Fibroblast of lung (primary cell): ENCODE measurements at regions not wholly inside any gene's neighbourhood (a gene's known extent, or its start where the extent isn't known, plus 50 kb on each side); places are given as distances from the start of the nearest gene placed in this dataset.

ENCODE experiments used
- DNase-seq, 2 donors: peaks; one replicate each; pipeline versions ENCODE4 v3.0.0 to v3.0.0-alpha.2; 2010; ENCODE audit warnings: low read depth in 2 of 2
- H2AFZ ChIP-seq: 2 replicates; pipeline ENCODE4 v1.5.1; 2012; ENCODE audit warnings: low read length, control low read depth, inconsistent platforms
- H3K27ac ChIP-seq: 2 replicates; pipeline ENCODE4 v1.5.1; 2011; ENCODE audit warnings: low read length, control low read depth; ENCODE audit not compliant: insufficient read depth
- H3K27me3 ChIP-seq: 2 replicates; pipeline ENCODE4 v1.5.1; 2011; ENCODE audit warnings: mild to moderate bottlenecking, low read length; ENCODE audit not compliant: control insufficient read depth, insufficient read depth
- H3K36me3 ChIP-seq: 2 replicates; pipeline ENCODE4 v1.5.1; 2011; ENCODE audit warnings: low read length; ENCODE audit not compliant: control insufficient read depth, insufficient read depth
- H3K4me1 ChIP-seq: 2 replicates; pipeline ENCODE4 v1.5.1; 2011; ENCODE audit warnings: low read length; ENCODE audit not compliant: control insufficient read depth, insufficient read depth; ENCODE audit errors: extremely low read depth
- H3K4me2 ChIP-seq: 2 replicates; pipeline ENCODE4 v1.5.1; 2011; ENCODE audit warnings: low read length, control low read depth; ENCODE audit not compliant: insufficient read depth; ENCODE audit errors: extremely low read depth
- H3K4me3 ChIP-seq, 4 experiments: fragments of 200-600 bp in 1 of 4; sonication (generic) in 1 of 4; replicated peaks in 1 of 4; 2 replicates each; pipeline ENCODE4 v1.5.1; 2011 to 2016; ENCODE audit warnings: low read length in 4 of 4, low read depth in 3 of 4, mild to moderate bottlenecking in 3 of 4, control low read depth in 2 of 4, inconsistent platforms in 1 of 4, mixed read lengths in 1 of 4; ENCODE audit not compliant: insufficient read depth in 1 of 4; ENCODE audit errors: control extremely low read depth in 1 of 4
- H3K79me2 ChIP-seq: 2 replicates; pipeline ENCODE4 v1.5.1; 2012; ENCODE audit warnings: mild to moderate bottlenecking, low read length, inconsistent platforms; ENCODE audit not compliant: control insufficient read depth, insufficient read depth
- H3K9ac ChIP-seq: 2 replicates; pipeline ENCODE4 v1.5.1; 2011; ENCODE audit warnings: mild to moderate bottlenecking, low read length, control low read depth; ENCODE audit not compliant: insufficient read depth
- H3K9me3 ChIP-seq: 2 replicates; pipeline ENCODE4 v1.5.1; 2012; ENCODE audit warnings: low read depth, low read length; ENCODE audit not compliant: control insufficient read depth, insufficient read depth
- H4K20me1 ChIP-seq: 2 replicates; pipeline ENCODE4 v1.5.1; 2011; ENCODE audit warnings: low read length; ENCODE audit not compliant: control insufficient read depth, insufficient read depth; ENCODE audit errors: extremely low read depth
- CTCF ChIP-seq, 2 donors: IDR thresholded peaks in 1 of 2; conservative IDR thresholded peaks in 1 of 2; 1 replicate in 1 of 2; 2 replicates in 1 of 2; pipeline ENCODE4 v1.5.1; 2011 to 2012; ENCODE audit warnings: low read length in 2 of 2, control low read depth in 1 of 2, inconsistent platforms in 1 of 2, low read depth in 1 of 2, mild to moderate bottlenecking in 1 of 2
- EZH2 ChIP-seq: IDR thresholded peaks from 2 replicates; pipeline ENCODE4 v1.5.1; 2012; ENCODE audit warnings: low read length, control low read depth, mild to moderate bottlenecking; ENCODE audit errors: missing control alignments

GRCh38 chr9:107698779-107699178 lies 209.2 kb upstream of the KLF4 start:
- no peak overlapping the region for H2AFZ ChIP-seq
- H3K9ac ChIP-seq, result no peak overlapping the region
- H3K79me2 ChIP-seq, result no peaks in the 10 kb centered on the region
- no peak overlapping the region for H3K4me3 ChIP-seq
- no peaks in the 10 kb centered on the region for H3K36me3 ChIP-seq
- peaks cover 2% of the 10 kb centered on the region for H3K4me1 ChIP-seq
- H3K4me2 ChIP-seq, result no peak overlapping the region
- H3K9me3 ChIP-seq, result no peaks in the 10 kb centered on the region
- no peaks in the 10 kb centered on the region for H4K20me1 ChIP-seq
- TF ChIP-seq EZH2 (no peak), CTCF (conservative IDR thresholded peaks at IDR 0.05 in 1 of 2, IDR thresholded peaks at IDR 0.05 in 1 of 2; ENCODE audit: low read depth in 1 of 2, low read length in 2 of 2) (no peak)
- no peak overlapping the region for H3K27ac ChIP-seq
- no peak for DNase-seq
- no peaks in the 10 kb centered on the region for H3K27me3 ChIP-seq

- H3K79me2 ChIP-seq, result no peaks in the 10 kb centered on the region
- H3K4me1 ChIP-seq, result no peaks in the 10 kb centered on the region
- no peaks in the 10 kb centered on the region for H3K36me3 ChIP-seq
- no peak overlapping the region for H3K4me3 ChIP-seq
- no peak overlapping the region for H3K4me2 ChIP-seq
- TF ChIP-seq CTCF (conservative IDR thresholded peaks at IDR 0.05 in 1 of 2, IDR thresholded peaks at IDR 0.05 in 1 of 2; ENCODE audit: low read depth in 1 of 2, low read length in 2 of 2), result no peak
- no peak for TF ChIP-seq EZH2
- DNase-seq, result no peak
- no peaks in the 10 kb centered on the region for H3K27me3 ChIP-seq
- no peaks in the 10 kb centered on the region for H3K9me3 ChIP-seq
- H3K27ac ChIP-seq, result no peak overlapping the region
- no peaks in the 10 kb centered on the region for H4K20me1 ChIP-seq
- no peak overlapping the region for H2AFZ ChIP-seq
- no peak overlapping the region for H3K9ac ChIP-seq
Measured at GRCh38 chr9:107696302-107696701, 206.7 kb upstream of the KLF4 start.

- peak in 1 of 2 donors; percentile 69 for DNase-seq
- no peak overlapping the region for H3K4me2 ChIP-seq
- TF ChIP-seq CTCF (conservative IDR thresholded peaks at IDR 0.05 in 1 of 2, IDR thresholded peaks at IDR 0.05 in 1 of 2; ENCODE audit: low read depth in 1 of 2, low read length in 2 of 2), result no peak
- no peak for TF ChIP-seq EZH2
- H3K79me2 ChIP-seq, result no peaks in the 10 kb centered on the region
- no peaks in the 10 kb centered on the region for H3K4me1 ChIP-seq
- H4K20me1 ChIP-seq, result no peaks in the 10 kb centered on the region
- H3K9ac ChIP-seq, result no peak overlapping the region
- H3K4me3 ChIP-seq, result no peak overlapping the region
- no peak overlapping the region for H2AFZ ChIP-seq
- no peaks in the 10 kb centered on the region for H3K9me3 ChIP-seq
- H3K27ac ChIP-seq, result no peak overlapping the region
- no peaks in the 10 kb centered on the region for H3K27me3 ChIP-seq
- no peaks in the 10 kb centered on the region for H3K36me3 ChIP-seq
Measured at GRCh38 chr9:107694390-107694789, 204.8 kb upstream of the KLF4 start.
